Endometrium (tissue), 2 donors: ENCODE measurements at regions not wholly inside any gene's neighbourhood (a gene's known extent, or its start where the extent isn't known, plus 50 kb on each side); places are given as distances from the start of the nearest gene placed in this dataset.
"Not testable (repeated sequence)": the region's sequence is repeated elsewhere in the genome, so short reads cannot be mapped to it uniquely, and the experiment has no call there.

Experiments
- FAIRE-seq: peaks from 2 replicates; lab custom pipeline; 2012; peaks lifted over from hg19 to GRCh38; lab: Jason Lieb, UNC
- donor health status: control.
- donor health status: control.

DNA sequence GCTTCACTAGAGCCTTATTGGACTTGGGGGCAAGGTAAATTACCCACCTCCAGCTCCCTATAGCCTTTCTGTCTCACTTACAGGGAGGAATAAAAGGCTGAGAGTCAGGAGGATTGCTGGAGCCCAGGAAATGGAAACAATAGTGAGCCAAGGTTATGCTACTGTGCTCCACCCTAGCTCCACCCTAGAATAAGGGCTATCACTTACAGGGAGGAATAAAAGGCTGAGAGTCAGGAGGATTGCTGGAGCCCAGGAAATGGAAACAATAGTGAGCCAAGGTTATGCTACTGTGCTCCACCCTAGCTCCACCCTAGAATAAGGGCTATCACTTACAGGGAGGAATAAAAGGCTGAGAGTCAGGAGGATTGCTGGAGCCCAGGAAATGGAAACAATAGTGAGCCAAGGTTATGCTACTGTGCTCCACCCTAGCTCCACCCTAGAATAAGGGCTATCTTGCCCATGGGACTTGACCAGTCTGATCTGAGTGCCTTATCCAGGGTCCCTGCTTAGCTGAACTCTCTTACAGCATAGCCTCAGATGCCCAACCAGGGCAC is 150.6 kb upstream of the UGT8 start:
- FAIRE-seq, result not testable (repeated sequence)

DNA sequence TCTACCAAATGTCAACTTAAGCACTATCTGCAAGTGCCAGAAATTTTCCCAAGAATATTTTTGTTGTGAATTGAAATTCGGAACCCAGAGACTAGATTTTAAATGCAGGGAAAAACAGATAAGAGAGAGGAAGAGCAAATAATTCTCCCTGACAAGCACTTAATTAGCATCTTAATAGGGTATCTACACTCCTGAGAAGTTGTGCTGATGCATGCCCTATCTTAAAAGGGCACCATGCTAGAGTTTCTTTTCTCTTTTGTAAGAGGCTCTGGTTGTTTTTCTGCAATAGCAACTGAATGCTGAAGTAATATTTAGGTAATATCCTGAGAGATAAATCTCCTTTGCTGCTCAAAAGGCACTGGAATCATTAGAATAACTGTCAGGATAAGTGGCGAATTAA is 139.9 kb upstream of the UGT8 start:
- no peak for FAIRE-seq

- FAIRE-seq, result no peak
Observed at GRCh38 chr4:114464726-114465272, 133.8 kb upstream of the UGT8 start.

- no peak for FAIRE-seq
Observed at GRCh38 chr4:114465766-114466165, 132.8 kb upstream of the UGT8 start.

DNA sequence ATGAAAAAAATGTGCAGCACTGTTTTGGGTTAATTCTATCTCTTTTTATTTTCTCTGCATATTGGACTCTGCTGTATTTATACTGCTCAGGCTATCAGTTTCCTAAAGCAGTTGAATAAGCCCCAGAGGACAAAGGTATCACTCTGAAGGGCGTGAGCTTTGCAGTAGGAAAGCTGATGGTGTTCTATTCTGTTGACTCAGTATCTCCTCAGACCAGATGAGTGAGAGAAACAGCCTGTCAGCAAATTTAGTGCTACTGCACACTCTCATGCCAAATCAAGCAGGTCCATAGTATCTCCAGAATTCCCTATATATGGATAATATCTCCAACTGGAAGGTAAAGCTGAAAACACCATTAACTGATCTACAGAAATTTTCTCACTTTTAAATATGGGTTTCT is 132.3 kb upstream of the UGT8 start:
- no peak for FAIRE-seq

DNA sequence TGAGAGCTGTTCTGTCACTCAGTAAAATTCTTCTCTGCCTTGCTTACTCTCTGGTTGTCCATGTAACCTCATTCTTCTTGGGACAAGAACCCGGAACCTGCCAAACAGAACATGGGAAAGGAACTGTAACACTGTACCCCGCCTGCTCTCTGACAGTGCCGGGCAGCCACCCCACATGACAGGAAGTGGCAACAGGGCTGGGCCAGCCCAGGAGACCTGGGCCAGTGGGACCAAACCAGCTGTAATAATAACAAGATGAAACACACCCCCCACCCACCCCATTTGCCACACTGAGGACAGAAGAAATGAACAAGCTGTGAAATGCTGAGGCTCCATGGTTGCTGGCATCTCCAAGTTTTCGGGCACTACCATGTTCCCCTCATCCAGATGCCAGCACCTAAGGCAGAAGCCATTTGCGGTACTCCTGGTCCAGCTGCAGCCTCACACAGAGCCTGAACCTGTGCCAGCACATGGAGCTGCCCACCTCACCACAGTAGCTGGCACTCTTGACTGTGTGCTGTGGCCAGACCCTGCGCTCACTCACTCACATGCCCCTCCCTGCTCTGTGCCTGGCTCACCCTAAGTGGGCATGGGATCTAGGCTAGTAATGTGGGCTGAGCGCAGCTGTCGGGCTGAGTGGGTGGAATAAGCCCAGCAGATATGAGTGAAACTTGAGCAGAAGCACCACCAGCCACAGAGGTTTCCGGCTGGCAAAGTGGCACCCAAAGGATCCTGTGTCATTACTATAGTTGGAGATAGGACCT is 126.2 kb upstream of the UGT8 start:
- FAIRE-seq, result no peak

GRCh38 chr4:114474188-114474800 is 124.3 kb upstream of the UGT8 start:
- no peak for FAIRE-seq

DNA sequence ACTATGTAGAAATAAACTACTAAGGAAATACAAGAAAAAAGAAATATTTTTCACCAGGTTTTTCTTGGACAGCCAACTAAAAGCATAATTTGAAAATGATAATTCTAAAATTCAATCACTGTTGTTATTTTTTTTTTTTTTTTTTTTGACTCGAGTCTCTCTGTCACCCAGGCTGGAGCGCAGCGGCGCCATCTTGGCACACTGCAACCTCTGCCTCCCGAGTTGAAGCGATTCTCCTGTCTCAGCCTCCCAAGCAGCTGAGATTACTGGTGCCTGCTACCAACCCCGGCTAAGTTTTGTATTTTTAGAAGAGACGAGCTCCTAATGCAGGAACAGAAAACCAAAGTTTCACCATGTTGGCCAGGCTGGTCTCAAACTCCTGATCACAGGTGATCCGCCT is 122.3 kb upstream of the UGT8 start:
- no peak for FAIRE-seq

DNA sequence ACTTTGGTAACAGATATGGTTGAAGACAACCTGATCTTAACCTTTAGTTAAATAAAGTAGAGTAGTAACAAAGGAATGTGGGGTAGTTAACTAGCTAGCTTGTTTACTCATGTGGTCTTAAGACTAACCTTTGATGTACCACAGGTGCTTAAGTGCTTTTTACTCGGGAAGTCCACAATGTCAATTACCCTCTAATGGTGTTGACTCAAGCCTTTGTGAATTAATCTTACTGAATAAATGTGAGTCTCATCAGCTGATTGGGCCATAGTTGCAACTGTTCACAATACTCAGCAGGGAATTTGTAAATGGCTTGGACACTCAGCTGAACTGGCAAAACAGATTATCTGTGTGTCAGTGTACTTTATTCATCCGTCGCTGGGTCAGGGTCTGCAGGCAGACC is 119.0 kb upstream of the UGT8 start:
- no peak for FAIRE-seq

DNA sequence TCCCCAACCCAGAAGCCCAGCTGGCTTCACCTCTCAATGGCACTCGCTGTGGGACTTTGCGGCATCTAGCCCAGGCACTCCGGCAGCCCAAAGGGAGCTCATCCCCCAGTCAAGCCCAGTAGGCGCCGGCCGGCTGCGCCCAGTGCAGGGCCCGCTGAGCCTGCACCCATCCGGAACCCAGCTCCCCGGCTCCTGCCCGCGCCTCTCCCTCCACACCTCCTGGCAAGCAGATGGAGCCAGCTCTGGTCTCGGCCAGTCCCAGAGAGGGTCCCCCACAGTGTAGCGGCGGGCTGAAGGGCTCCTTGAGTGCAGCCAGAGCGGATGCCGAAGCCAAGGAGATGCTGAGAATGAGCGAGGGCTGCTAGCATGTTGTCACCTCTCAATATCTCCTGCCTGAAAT is 116.8 kb upstream of the UGT8 start:
- no peak for FAIRE-seq

GRCh38 chr4:114487101-114487500 is 111.5 kb upstream of the UGT8 start:
- no peak for FAIRE-seq

DNA sequence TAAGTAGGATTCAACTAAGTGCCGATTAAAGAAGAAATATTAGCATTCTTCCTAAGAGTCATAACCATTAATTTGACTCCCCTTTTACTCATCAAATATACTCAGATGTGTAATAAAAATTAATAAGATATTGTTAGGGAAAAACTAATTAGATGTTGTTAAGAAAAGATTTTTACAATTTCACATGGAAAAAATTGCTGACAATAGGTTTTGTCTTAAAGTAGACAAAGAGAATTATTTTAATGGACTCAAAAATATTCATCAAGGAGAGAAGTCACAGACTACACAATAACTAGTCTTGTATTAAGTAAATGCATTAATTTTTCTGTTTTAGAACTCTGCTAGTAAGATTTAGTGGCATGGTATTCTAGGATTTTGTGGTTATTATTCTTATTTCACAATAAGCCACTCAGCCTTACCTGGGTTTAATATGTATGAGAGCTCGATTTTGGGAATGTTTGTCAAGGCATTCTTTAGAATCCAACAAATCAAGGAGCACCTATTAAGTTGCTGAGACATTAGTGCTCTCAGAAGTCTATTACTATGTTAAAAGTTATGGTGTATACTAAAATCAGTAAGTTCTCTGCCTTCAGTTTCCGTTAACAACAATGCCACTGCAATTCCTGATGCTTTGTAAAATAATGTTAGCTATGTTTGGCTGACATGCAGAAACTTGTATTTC is 110.2 kb upstream of the UGT8 start:
- FAIRE-seq, result no peak

GRCh38 chr4:114494246-114494803 is 104.3 kb upstream of the UGT8 start:
- FAIRE-seq, result no peak

DNA sequence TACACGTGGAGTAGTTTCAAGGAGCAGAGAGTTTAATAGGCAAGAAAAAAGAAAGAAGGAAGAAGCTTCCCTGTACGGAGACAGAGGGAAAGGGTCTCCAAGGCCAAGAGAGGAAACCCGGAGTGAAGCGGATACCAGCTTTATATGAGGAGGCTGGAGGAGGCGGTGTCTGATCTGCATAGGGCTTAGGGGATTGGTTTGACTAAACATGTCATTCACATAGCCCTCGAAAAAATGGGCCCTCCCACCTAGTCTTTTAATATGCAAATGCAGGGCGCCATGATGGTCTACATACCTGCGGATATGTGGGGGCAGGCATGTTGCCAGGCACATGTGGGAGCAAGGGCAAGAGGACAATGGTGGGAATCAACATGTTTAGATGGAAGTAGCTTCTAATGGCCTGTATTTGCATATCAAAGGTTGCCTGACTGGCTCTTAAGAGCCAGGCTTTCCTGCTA is 103.1 kb upstream of the UGT8 start:
- no peak for FAIRE-seq

DNA sequence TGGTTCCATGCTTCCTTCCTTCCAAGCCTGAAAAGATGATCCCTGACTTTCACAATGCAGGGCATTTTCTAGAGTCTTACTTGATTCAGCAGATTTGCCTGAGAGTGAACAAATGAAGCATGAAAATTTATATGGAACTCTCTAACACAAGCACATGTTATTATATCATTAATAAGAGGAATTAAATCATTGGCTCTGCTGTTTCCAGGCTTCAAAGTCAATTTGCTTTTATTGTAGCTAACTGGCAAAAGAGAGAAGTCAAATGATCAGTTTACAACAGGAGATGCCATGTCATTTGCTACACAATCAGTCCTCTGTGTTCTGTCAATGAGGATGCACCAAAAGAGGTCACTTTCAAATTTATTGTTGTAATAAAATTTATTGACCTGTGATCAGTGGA is 101.5 kb upstream of the UGT8 start:
- FAIRE-seq, result no peak

DNA sequence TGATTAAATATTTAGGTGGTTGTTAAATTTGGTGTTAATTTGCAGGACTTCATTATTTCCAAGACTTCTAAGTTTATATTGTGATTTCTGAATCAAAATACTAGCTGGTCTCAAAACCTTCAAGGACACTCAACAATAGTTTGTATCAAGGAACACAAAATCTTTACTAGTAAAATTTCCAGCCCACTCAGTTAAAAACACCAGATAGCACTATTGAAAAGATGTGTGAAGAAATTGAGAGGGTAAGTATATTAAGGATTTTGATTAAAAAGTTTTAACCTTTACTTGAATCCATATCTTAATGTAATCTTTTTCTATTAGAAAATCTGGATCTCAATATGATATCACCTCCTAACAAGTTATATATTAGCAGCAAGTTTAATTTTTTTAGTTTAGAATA is 89.3 kb upstream of the UGT8 start:
- FAIRE-seq, result peak; percentile 43

DNA sequence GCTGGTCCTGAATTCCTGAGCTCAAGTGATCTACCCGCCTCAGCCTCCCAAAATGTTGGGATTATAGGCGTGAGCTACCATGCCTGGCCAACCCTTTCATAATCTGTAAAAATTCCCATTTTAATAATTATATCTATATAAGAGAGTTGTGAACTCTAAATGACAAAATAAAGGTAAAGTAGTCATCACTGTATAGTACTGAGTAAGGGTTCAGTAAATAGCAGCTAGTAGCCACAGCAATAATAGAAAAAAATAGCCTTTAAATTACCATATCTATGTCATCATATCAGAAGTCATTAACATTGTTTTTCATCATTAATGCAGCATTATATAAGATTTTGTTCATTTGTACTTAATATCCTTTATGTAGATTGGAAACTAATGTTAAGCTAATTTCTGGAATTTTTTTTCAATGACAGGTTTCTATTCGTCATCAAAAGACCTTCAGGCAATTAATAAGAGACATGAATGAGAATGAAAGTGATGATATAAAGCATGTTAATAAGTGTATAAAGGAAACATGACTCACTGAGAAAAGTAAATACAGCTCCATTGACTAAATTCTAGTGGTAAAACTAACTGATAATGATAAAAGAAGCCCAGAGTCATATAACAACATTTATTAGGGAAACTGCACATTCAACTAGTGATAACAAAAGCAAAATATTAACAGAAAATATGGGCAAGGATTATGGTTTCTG is 85.9 kb upstream of the UGT8 start:
- FAIRE-seq, result no peak

DNA sequence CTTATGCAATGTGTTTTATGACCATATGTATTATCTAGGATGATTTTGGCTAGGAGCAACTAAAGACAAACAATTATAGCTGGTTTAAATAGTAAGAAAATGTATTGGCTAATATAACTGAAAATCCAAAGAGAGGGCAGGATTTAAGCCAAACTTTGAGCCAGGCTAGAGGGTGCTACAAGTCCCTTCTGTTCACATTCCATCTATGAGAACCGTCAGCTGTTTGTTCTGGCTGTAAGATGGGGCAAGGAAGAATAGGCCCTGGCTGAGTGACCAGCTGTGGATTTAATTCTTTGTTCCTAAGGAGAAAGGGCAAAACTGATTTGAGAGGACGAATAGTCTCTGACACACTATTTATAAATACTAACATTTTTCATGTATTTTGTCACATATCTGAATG is 79.2 kb upstream of the UGT8 start:
- FAIRE-seq, result no peak

DNA sequence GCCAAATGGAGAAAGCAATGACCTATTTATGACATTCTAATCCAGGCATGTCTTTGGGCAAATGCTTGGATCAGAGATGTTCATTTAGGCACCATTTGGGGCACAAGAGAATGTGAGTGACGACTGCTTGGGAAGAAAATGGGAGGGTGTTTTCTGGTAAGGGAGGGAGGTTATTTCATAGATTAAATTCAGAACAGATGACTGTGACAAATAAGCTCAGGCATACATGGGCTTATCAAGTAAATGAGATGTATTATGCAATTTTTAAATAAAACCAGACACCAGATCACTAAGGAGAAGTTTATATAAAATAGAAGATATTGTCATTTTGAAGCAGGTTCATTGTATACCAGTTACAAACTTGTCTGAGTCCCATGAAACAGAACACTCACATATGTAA is 71.4 kb upstream of the UGT8 start:
- FAIRE-seq, result no peak

DNA sequence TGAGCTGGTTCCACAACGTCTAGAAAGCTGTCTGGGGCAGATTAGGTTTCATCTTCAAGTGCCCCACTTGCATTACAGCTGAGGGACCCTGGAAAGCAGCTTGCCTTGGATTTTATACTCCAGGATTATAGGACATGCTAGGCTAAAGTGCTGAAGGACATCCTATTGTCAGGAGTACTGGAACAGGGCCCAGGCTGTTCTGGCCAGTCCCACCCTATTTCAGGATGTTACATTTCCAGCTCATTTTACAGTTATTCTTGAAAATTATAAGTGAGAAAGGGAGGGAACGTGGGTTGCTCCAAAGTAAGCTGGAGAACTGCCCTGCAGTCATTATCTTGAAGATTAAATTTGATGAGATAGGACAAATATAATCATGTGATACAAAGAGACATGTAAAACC is 71.0 kb upstream of the UGT8 start:
- no peak for FAIRE-seq

DNA sequence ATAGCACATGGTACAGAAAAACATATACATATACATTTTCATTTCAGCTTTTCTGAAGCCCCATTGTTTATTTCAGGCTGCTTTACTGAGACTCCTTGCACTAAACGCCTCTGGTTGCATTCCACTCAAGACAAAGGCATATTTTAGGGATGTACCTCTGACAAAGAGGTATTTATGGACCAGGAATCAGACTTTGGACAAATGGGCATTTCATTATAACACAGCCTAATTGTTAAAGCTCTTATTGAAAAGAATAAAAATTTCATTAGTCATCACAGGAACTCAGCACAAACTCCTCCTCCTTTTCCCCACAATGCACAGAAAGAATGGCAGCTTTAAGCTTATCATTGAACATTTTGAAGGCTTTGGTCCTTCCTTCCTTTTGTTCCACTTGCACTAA is 62.9 kb upstream of the UGT8 start:
- FAIRE-seq, result no peak

DNA sequence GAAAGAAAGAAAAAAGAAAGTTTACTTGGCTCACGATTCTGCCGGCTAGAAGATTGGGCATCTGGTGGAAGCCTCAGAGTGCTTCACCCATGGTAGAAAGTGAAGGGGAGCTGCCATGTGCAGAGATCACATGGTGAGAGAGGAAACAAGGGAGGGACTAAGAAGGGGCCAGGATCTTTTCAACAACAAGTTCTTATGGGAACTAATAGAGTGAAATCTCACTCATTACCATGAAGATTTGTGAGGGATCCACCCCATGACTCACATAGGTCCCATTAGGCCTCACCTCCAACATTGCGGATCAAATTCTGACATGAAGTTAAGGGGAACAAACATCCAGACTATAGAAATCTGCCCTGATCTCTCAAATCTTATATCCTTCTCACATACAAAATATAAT is 61.3 kb upstream of the UGT8 start:
- no peak for FAIRE-seq
